Neural progenitor cell (in vitro differentiated cells): ENCODE measurements at regions not wholly inside any gene's neighbourhood (a gene's known extent, or its start where the extent isn't known, plus 50 kb on each side); places are given as distances from the start of the nearest gene placed in this dataset.

Experiments
- EZH2 ChIP-seq: fragments of 200-600 bp; sonication (generic); IDR thresholded peaks from 2 replicates; pipeline ENCODE4 v1.6.1; 2017; ENCODE audit warnings: antibody characterized with exemption, mild to moderate bottlenecking, moderate library complexity
- EZH2phosphoT487 ChIP-seq: fragments of 200-600 bp; sonication (generic); IDR thresholded peaks from 2 replicates; pipeline ENCODE4 v1.6.1; 2017; ENCODE audit warnings: antibody characterized with exemption
- TF ChIP-seq, protein P1 (sequence below): fragments of 200-600 bp; sonication (generic); IDR thresholded peaks from 2 replicates; pipeline ENCODE4 v1.5.1; 2017; ENCODE audit warnings: antibody characterized with exemption, mild to moderate bottlenecking

DNA sequence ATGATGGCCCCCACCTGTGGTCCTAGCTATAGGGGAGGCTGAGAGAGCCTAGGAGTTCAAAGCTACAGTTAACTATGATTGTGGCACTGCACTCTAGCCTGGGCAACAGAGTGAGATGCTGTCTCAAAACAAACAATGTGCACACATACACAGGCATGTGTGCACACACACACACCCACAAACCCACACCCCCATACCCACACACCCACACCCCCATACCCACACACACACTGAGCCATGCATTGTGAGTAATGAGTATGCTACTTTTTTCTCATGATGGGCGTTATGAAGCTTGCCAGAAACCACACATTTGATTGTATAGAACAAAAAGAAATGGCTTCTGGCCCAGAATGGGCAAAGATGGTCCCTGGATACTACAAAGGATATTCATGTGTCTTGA lies 691.1 kb downstream of the SLC4A3 start:
- TF ChIP-seq, protein P1, sequence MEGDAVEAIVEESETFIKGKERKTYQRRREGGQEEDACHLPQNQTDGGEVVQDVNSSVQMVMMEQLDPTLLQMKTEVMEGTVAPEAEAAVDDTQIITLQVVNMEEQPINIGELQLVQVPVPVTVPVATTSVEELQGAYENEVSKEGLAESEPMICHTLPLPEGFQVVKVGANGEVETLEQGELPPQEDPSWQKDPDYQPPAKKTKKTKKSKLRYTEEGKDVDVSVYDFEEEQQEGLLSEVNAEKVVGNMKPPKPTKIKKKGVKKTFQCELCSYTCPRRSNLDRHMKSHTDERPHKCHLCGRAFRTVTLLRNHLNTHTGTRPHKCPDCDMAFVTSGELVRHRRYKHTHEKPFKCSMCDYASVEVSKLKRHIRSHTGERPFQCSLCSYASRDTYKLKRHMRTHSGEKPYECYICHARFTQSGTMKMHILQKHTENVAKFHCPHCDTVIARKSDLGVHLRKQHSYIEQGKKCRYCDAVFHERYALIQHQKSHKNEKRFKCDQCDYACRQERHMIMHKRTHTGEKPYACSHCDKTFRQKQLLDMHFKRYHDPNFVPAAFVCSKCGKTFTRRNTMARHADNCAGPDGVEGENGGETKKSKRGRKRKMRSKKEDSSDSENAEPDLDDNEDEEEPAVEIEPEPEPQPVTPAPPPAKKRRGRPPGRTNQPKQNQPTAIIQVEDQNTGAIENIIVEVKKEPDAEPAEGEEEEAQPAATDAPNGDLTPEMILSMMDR, result no peak
- no peak for TF ChIP-seq EZH2
- no peak for TF ChIP-seq EZH2phosphoT487
